ENCODE measurements at regions not wholly inside any gene's neighbourhood (a gene's known extent, or its start where the extent isn't known, plus 50 kb on each side); places are given as distances from the start of the nearest gene placed in this dataset.
A peak's percentile ranks its signal among the peaks of the same experiment; 100 is the strongest.

GRCh38 chr20:37611346-37611745 is 82.5 kb upstream of the CTNNBL1 start:
- no peak overlapping the region for H2AFZ ChIP-seq
- H3K9me3 Mint-ChIP-seq = no peaks in the 10 kb centered on the region
- no peaks in the 10 kb centered on the region for H4K20me1 ChIP-seq (replicated peaks; ENCODE audit: insufficient read depth)
- no peak for DNase-seq (ENCODE audit: low spot score)
- H3K4me1 Mint-ChIP-seq = no peaks in the 10 kb centered on the region
- H3K4me3 ChIP-seq = no peak overlapping the region
- no peaks in the 10 kb centered on the region for H3K4me1 ChIP-seq (ENCODE audit: insufficient read depth)
- H3K27ac Mint-ChIP-seq = no peak overlapping the region
- no peaks in the 10 kb centered on the region for H3K27me3 ChIP-seq (ENCODE audit: insufficient read depth)
- no peak overlapping the region for H3K4me2 ChIP-seq
- H3K27me3 Mint-ChIP-seq (ENCODE audit: insufficient read depth, low read depth, poor library complexity) = peaks cover 16% of the 10 kb centered on the region
- no peaks in the 10 kb centered on the region for H3K79me2 ChIP-seq (replicated peaks; ENCODE audit: insufficient read depth)
- H3K27ac ChIP-seq (ENCODE audit: low read depth) = no peak overlapping the region
- H3K36me3 Mint-ChIP-seq (ENCODE audit: low read depth) = no peaks in the 10 kb centered on the region
- H3F3A ChIP-seq (replicated peaks; ENCODE audit: low read depth) = no peaks in the 10 kb centered on the region
- no peak overlapping the region for H3K4me3 Mint-ChIP-seq
- ATAC-seq = no peak
- no peaks in the 10 kb centered on the region for H3K36me3 ChIP-seq (ENCODE audit: insufficient read depth)
- H3K9me2 ChIP-seq (ENCODE audit: insufficient read depth) = no peaks in the 10 kb centered on the region
- no peak for TF ChIP-seq NANOG (IDR thresholded peaks at IDR 0.05; ENCODE audit: borderline replicate concordance)
- TF ChIP-seq ZNF331 (CRISPR knock-in tag; IDR thresholded peaks at IDR 0.05; ENCODE audit: low read depth) = no peak
- TF ChIP-seq CTCF (conservative IDR thresholded peaks at IDR 0.05; ENCODE audit: low read depth in 2 of 2) = 0 out of 4 replicates have a peak, but pooled peaks of 1 of the 2 experiments have one; percentile 12

DNA sequence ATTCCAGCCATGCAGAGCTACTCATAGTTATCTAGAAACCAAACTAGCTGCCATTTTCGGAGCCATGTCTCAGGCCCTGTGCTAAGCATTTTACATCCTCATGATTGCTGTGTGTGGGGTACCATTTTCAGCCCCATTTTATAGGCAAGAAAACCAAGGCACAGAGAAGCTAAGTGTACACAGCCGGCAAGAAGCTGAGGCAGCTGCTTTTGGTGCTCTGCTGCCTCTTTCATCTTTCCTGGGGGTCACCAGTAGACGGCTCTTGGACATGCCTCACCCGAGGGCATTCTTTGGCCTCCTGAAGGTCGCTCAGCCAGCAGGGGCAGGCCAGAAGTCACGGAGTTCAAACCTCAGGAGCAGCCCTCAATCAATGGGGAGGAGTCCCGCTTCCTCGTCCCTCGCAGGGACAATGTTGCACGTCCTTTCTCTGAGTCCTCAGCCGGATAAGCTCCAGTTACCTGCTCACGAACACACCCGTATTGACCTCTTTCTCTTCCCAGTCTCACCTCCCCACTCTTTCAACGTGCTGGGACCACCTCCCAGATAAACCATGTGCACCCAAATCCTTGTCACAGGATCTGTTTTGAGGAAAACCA is 82.6 kb upstream of the BLCAP start:
- H3K9me3 Mint-ChIP-seq = no peaks in the 10 kb centered on the region
- Histone ChIP-seq H3K27ac (ENCODE audit: low read depth) (no peak overlapping the region), H3K36me3 (ENCODE audit: insufficient read depth) (no peaks in the 10 kb centered on the region), H4K20me1 (replicated peaks; ENCODE audit: insufficient read depth) (no peaks in the 10 kb centered on the region), H3K27me3 (ENCODE audit: insufficient read depth) (no peaks in the 10 kb centered on the region), H3K9me2 (ENCODE audit: insufficient read depth) (no peaks in the 10 kb centered on the region), H3F3A (replicated peaks; ENCODE audit: low read depth) (no peaks in the 10 kb centered on the region), H2AFZ (no peak overlapping the region), H3K4me3 (no peak overlapping the region), H3K4me1 (ENCODE audit: insufficient read depth) (no peaks in the 10 kb centered on the region), H3K79me2 (replicated peaks; ENCODE audit: insufficient read depth) (no peaks in the 10 kb centered on the region), H3K4me2 (no peak overlapping the region)
- no peak overlapping the region for H3K4me3 Mint-ChIP-seq
- H3K4me1 Mint-ChIP-seq = no peaks in the 10 kb centered on the region
- ATAC-seq = no peak
- TF ChIP-seq POLR2AphosphoS5 (IDR thresholded peaks at IDR 0.05; ENCODE audit: low read depth) (no peak), STAT1 (IDR thresholded peaks at IDR 0.05; ENCODE audit: unreplicated experiment) (no peak), CREB1 (CRISPR knock-in tag; IDR thresholded peaks at IDR 0.05; ENCODE audit: low read depth) (no peak), CTCF (conservative IDR thresholded peaks at IDR 0.05; ENCODE audit: low read depth in 2 of 2) (no peak), REST (IDR thresholded peaks at IDR 0.05; ENCODE audit: unreplicated experiment) (no peak), ETS1 (IDR thresholded peaks at IDR 0.05) (no peak), JUNB (IDR thresholded peaks at IDR 0.05; ENCODE audit: unreplicated experiment) (no peak), ZNF331 (CRISPR knock-in tag; IDR thresholded peaks at IDR 0.05; ENCODE audit: low read depth) (no peak)
- no peak overlapping the region for H3K27ac Mint-ChIP-seq
- DNase-seq (ENCODE audit: low spot score) = no peak
- no peaks in the 10 kb centered on the region for H3K36me3 Mint-ChIP-seq (ENCODE audit: low read depth)
- peaks cover 16% of the 10 kb centered on the region for H3K27me3 Mint-ChIP-seq (ENCODE audit: insufficient read depth, low read depth, poor library complexity)

Data from GM23338 (cell line).